ENCODE measurements at regions not wholly inside any gene's neighbourhood (a gene's known extent, or its start where the extent isn't known, plus 50 kb on each side); places are given as distances from the start of the nearest gene placed in this dataset.

- H3K4me1 ChIP-seq = no peaks in the 10 kb centered on the region
- DNase-seq = peak in 1 of 4 donors; percentile 24
Observed at GRCh38 chr14:101230851-101231550, 327.5 kb upstream of the RTL1 start.

GRCh38 chr14:101231828-101232227, 328.3 kb upstream of the RTL1 start:
- TF ChIP-seq CTCF (IDR thresholded peaks at IDR 0.05) = no peak
- no peak for ATAC-seq
- intact Hi-C loops (cut with DNase I) = no loop called here

More at GRCh38 chr14:101230851-101231550, 327.5 kb upstream of the RTL1 start:
- intact Hi-C loops (cut with DNase I) = no loop called here
- TF ChIP-seq CTCF (IDR thresholded peaks at IDR 0.05) = no peak
- Histone ChIP-seq H3K36me3 (no peaks in the 10 kb centered on the region), H3K27me3 (peaks cover 0 to 9% of the 10 kb centered on the region in 2 donors), H3K4me3 (no peak overlapping the region), H3K9me3 (no peaks in the 10 kb centered on the region), H3K27ac (no peak overlapping the region)
- no peak for ATAC-seq

GRCh38 chr14:101232340-101233020, 328.8 kb upstream of the DIO3 start:
- Histone ChIP-seq H3K36me3 (no peaks in the 10 kb centered on the region), H3K4me1 (no peaks in the 10 kb centered on the region), H3K9me3 (no peaks in the 10 kb centered on the region), H3K4me3 (no peak overlapping the region), H3K27me3 (peaks cover 0 to 20% of the 10 kb centered on the region in 2 donors), H3K27ac (no peak overlapping the region)
- DNase-seq = peak in 1 of 4 donors; percentile 26
- ATAC-seq = no peak
- TF ChIP-seq CTCF (IDR thresholded peaks at IDR 0.05) = no peak
- intact Hi-C loops (cut with DNase I) = no loop called here

More at GRCh38 chr14:101231828-101232227, 328.3 kb upstream of the RTL1 start:
- DNase-seq = peak in 1 of 4 donors; percentile 15
- Histone ChIP-seq H3K27me3 (peaks cover 0 to 15% of the 10 kb centered on the region in 2 donors), H3K4me1 (no peaks in the 10 kb centered on the region), H3K4me3 (no peak overlapping the region), H3K9me3 (no peaks in the 10 kb centered on the region), H3K27ac (no peak overlapping the region), H3K36me3 (no peaks in the 10 kb centered on the region)

DNA sequence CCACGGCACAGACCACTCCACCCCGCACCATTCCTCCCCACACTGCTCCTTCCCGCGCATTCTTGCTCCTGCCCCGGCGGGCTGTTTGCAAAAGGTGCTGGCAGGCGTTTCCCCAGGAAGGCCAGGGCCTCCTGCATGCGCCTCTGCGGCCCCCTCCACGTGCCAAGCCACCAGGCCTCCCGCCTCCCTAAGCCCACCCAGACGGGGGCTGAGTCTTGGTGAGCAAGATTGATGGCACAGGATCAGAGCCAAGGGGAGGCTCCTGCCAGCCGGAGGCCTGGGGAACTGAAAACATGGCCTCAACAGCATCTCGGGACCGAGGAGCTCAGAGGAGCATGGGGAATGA, 328.3 kb upstream of the DIO3 start:
- no peak for TF ChIP-seq CTCF (IDR thresholded peaks at IDR 0.05)
- H3K4me1 ChIP-seq = no peaks in the 10 kb centered on the region
- peaks cover 0 to 22% of the 10 kb centered on the region in 2 donors for H3K27me3 ChIP-seq
- no peaks in the 10 kb centered on the region for H3K36me3 ChIP-seq
- DNase-seq (peak in 1 of 4 donors; percentile 27), ATAC-seq (no peak)
- no peak overlapping the region for H3K27ac ChIP-seq
- H3K4me3 ChIP-seq = no peak overlapping the region
- intact Hi-C loops (cut with DNase I) = no loop called here
- H3K9me3 ChIP-seq = no peaks in the 10 kb centered on the region

GRCh38 chr14:101233391-101233790, 327.9 kb upstream of the DIO3 start:
- DNase-seq = no peak
- no peak for TF ChIP-seq CTCF (IDR thresholded peaks at IDR 0.05)
- H3K36me3 ChIP-seq = no peaks in the 10 kb centered on the region
- H3K27ac ChIP-seq = no peak overlapping the region
- peaks cover 0 to 22% of the 10 kb centered on the region in 2 donors for H3K27me3 ChIP-seq
- no peak overlapping the region for H3K4me3 ChIP-seq
- no peaks in the 10 kb centered on the region for H3K4me1 ChIP-seq
- intact Hi-C loops (cut with DNase I) = no loop called here
- H3K9me3 ChIP-seq = no peaks in the 10 kb centered on the region
- no peak for ATAC-seq

Measured in left lung (tissue), 4 donors.